Tibial artery (tissue), 4 donors: ENCODE measurements at regions not wholly inside any gene's neighbourhood (a gene's known extent, or its start where the extent isn't known, plus 50 kb on each side); places are given as distances from the start of the nearest gene placed in this dataset.

Source experiments
- DNase-seq, 2 donors: peaks; one replicate each; pipeline ENCODE4 v3.0.0-alpha.2; 2019
- H3K27ac ChIP-seq, 2 donors: fragments of 200-600 bp; sonication (generic) in 1 of 2; 1 replicate in 1 of 2; 2 replicates in 1 of 2; pipeline ENCODE4 v1.5.1; 2018 to 2019; ENCODE audit warnings: mild to moderate bottlenecking in 1 of 2
- H3K27me3 ChIP-seq, 2 donors: fragments of 200-600 bp; sonication (generic) in 1 of 2; one replicate each; pipeline versions ENCODE4 v1.5.1 to v1.6.0; 2016 to 2019
- H3K36me3 ChIP-seq, 3 donors: fragments of 200-600 bp; sonication (generic) in 2 of 3; one replicate each; pipeline ENCODE4 v1.5.1; 2016 to 2019; ENCODE audit warnings: mild to moderate bottlenecking in 2 of 3
- H3K4me1 ChIP-seq, 4 donors: fragments of 200-600 bp; sonication (generic) in 2 of 4; 1 replicate in 3 of 4; 2 replicates in 1 of 4; pipeline ENCODE4 v1.5.1; 2016 to 2019
- H3K4me3 ChIP-seq, 2 donors: fragments of 200-600 bp; sonication (generic) in 1 of 2; 1 replicate in 1 of 2; 2 replicates in 1 of 2; pipeline ENCODE4 v1.5.1; 2018 to 2019; ENCODE audit warnings: mild to moderate bottlenecking in 2 of 2
- H3K9me3 ChIP-seq, 3 donors: fragments of 200-600 bp; sonication (generic) in 1 of 3; one replicate each; pipeline ENCODE4 v1.5.1; 2016 to 2019
- intact Hi-C: fragments of 100-400 bp; cut with DNase I; formaldehyde crosslinking; loops from one replicate; pipeline ENCODE4 v1.15.0; 2023; ENCODE audit warnings: low total_unique reads
- TF ChIP-seq, protein P1 (sequence below), 2 experiments: fragments of 200-600 bp in 1 of 2; fragments of 450-650 bp in 1 of 2; IDR thresholded peaks; one replicate each; pipeline ENCODE4 v1.5.1; 2017 to 2019; ENCODE audit warnings: antibody characterized with exemption in 2 of 2, mild to moderate bottlenecking in 1 of 2, moderate library complexity in 1 of 2

DNA sequence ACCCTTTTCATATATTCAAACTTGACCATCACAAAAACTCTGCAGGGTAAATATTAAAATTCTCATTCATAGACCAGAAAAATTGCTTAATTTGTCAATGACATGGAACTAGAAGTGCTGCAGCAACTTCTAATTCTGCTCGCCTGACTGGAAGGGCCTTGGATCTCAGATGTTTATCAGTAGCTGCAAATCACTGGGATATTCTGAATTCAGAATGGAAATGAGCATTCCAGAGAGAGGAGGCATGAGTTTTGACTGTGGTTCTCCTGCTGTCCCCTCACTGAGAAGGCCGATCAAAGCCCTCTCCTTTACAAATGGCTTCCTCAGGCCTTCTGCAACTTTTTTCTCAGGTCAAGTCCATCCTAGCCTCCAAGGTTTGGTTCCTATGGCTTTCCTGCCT lies 171.3 kb upstream of the FAM78B start:
- H3K9me3 ChIP-seq: no peaks in the 10 kb centered on the region
- H3K4me3 ChIP-seq: no peak overlapping the region
- TF ChIP-seq, protein P1, sequence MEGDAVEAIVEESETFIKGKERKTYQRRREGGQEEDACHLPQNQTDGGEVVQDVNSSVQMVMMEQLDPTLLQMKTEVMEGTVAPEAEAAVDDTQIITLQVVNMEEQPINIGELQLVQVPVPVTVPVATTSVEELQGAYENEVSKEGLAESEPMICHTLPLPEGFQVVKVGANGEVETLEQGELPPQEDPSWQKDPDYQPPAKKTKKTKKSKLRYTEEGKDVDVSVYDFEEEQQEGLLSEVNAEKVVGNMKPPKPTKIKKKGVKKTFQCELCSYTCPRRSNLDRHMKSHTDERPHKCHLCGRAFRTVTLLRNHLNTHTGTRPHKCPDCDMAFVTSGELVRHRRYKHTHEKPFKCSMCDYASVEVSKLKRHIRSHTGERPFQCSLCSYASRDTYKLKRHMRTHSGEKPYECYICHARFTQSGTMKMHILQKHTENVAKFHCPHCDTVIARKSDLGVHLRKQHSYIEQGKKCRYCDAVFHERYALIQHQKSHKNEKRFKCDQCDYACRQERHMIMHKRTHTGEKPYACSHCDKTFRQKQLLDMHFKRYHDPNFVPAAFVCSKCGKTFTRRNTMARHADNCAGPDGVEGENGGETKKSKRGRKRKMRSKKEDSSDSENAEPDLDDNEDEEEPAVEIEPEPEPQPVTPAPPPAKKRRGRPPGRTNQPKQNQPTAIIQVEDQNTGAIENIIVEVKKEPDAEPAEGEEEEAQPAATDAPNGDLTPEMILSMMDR (IDR thresholded peaks at IDR 0.05): no peak
- no peaks in the 10 kb centered on the region for H3K27me3 ChIP-seq
- intact Hi-C loops: no loop called here
- no peaks in the 10 kb centered on the region for H3K4me1 ChIP-seq
- no peak overlapping the region for H3K27ac ChIP-seq
- no peak for DNase-seq
- H3K36me3 ChIP-seq: no peaks in the 10 kb centered on the region

DNA sequence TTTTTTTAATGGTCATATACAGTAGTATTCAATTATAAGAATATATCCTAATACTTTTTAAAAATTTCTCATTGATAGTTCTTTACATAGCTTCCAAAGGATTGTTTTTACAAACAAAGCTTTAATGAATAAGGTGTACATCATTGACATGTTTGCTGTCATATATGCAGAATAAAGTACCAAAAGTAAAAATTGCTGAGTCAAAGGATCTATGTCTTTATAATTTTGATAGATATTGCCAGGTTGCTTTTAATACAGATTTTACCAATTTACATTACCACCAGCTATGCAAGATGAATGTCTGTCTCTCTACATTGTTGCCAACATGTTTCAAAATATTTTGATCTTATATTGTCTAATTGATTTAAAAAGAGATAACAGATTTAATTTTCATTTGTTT lies 173.9 kb upstream of the FAM78B start:
- Histone ChIP-seq H3K4me3 (no peak overlapping the region), H3K9me3 (no peaks in the 10 kb centered on the region), H3K4me1 (no peaks in the 10 kb centered on the region), H3K27ac (no peak overlapping the region), H3K36me3 (no peaks in the 10 kb centered on the region), H3K27me3 (no peaks in the 10 kb centered on the region)
- intact Hi-C loops: no loop called here
- no peak for DNase-seq
- TF ChIP-seq, protein P1 (IDR thresholded peaks at IDR 0.05): no peak

DNA sequence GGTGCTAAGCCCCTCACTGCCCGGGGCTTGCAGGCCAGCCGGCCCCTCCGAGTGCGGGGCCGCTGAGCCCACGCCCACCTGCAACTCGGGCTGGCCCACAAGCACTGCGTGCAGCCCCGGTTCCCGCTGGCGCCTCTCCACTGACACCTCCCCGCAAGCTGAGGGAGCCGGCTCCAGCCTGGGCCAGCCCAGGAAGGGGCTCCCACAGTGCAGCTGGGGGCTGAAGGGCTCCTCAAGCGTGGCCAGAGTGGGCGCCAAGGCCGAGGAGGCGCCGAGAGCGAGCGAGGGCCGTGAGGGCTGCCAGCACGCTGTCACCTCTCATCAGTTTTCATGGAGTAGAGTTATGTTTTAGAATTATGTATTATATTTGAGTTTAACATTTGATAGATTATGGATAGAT lies 176.5 kb upstream of the FAM78B start:
- Histone ChIP-seq H3K27me3 (no peaks in the 10 kb centered on the region), H3K4me3 (no peak overlapping the region), H3K4me1 (no peaks in the 10 kb centered on the region), H3K9me3 (peaks cover 0 to 5% (median 0%) of the 10 kb centered on the region in 3 donors), H3K36me3 (no peaks in the 10 kb centered on the region), H3K27ac (no peak overlapping the region)
- TF ChIP-seq, protein P1 (IDR thresholded peaks at IDR 0.05): no peak
- intact Hi-C loops: no loop called here
- no peak for DNase-seq

GRCh38 chr1:166350490-166350889 lies 183.7 kb upstream of the FAM78B start:
- no peak overlapping the region for H3K27ac ChIP-seq
- H3K9me3 ChIP-seq: peaks cover 0 to 5% (median 0%) of the 10 kb centered on the region in 3 donors
- DNase-seq: no peak
- no peaks in the 10 kb centered on the region for H3K4me1 ChIP-seq
- TF ChIP-seq, protein P1 (IDR thresholded peaks at IDR 0.05): no peak
- intact Hi-C loops: no loop called here
- no peaks in the 10 kb centered on the region for H3K27me3 ChIP-seq
- no peak overlapping the region for H3K4me3 ChIP-seq
- no peaks in the 10 kb centered on the region for H3K36me3 ChIP-seq

- TF ChIP-seq, protein P1 (IDR thresholded peaks at IDR 0.05): no peak
- no peak for DNase-seq
- no peaks in the 10 kb centered on the region for H3K27me3 ChIP-seq
- no peaks in the 10 kb centered on the region for H3K36me3 ChIP-seq
- no peak overlapping the region for H3K4me3 ChIP-seq
- intact Hi-C loops: no loop called here
- no peaks in the 10 kb centered on the region for H3K4me1 ChIP-seq
- H3K27ac ChIP-seq: no peak overlapping the region
- H3K9me3 ChIP-seq: peaks cover 0 to 5% (median 0%) of the 10 kb centered on the region in 3 donors
These were observed 184.9 kb upstream of the FAM78B start for GRCh38 chr1:166351676-166352075.

DNA sequence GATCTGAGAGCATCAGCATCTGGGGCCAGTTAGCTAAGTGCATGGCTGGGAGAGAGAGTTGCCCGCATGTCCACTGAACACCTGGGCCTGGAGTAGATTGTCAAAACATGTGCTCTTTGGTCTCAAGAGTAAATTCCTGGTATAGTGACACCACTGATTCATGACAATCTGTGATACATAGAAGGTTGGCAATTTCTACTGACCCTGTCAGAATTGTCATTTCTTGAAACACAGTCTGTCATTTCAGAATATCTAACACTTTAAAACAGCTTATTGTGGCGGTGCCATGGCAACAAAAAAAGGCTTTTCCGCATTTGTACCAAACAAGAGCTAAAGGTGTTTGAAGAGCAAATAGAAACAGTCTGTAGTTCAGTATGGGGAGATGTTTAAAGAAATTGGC lies 186.4 kb upstream of the FAM78B start:
- no peak for DNase-seq
- intact Hi-C loops: no loop called here

More for the DNA sequence above, 186.4 kb upstream of the FAM78B start:
- Histone ChIP-seq H3K9me3 (no peaks in the 10 kb centered on the region), H3K27me3 (no peaks in the 10 kb centered on the region), H3K4me1 (no peaks in the 10 kb centered on the region), H3K4me3 (no peak overlapping the region), H3K27ac (no peak overlapping the region), H3K36me3 (no peaks in the 10 kb centered on the region)
- TF ChIP-seq, protein P1 (IDR thresholded peaks at IDR 0.05): no peak
